PFSK-1 (cell line): ENCODE measurements at regions not wholly inside any gene's neighbourhood (a gene's known extent, or its start where the extent isn't known, plus 50 kb on each side); places are given as distances from the start of the nearest gene placed in this dataset.

ENCODE experiments used
- POLR2AphosphoS5 ChIP-seq: IDR thresholded peaks from 2 replicates; pipeline ENCODE4 v1.6.1; 2012; ENCODE audit warnings: low read depth, mild to moderate bottlenecking, control low read depth, low read length, moderate library complexity
- REST ChIP-seq, 2 experiments: IDR thresholded peaks; 2 replicates each; pipeline versions ENCODE4 v1.6.1 to v1.8.0; 2011 to 2012; ENCODE audit warnings: low read depth in 2 of 2, low read length in 2 of 2, control low read depth in 1 of 2, inconsistent platforms in 1 of 2, mild to moderate bottlenecking in 1 of 2, moderate library complexity in 1 of 2; ENCODE audit not compliant: insufficient read depth in 1 of 2

- TF ChIP-seq POLR2AphosphoS5: no peak
- no peak for TF ChIP-seq REST (IDR thresholded peaks at IDR 0.05; ENCODE audit: insufficient read depth in 1 of 2, low read depth in 2 of 2, low read length in 2 of 2)
These were observed 392.2 kb upstream of the CRIM1 start for GRCh38 chr2:35963357-35963756.
